NCI-H1048 (cell line): ENCODE measurements at regions not wholly inside any gene's neighbourhood (a gene's known extent, or its start where the extent isn't known, plus 50 kb on each side); places are given as distances from the start of the nearest gene placed in this dataset.

Experiments
- DNase-seq: peaks from one replicate; lab custom pipeline; 2025; lab: John Stamatoyannopoulos, UW

DNA sequence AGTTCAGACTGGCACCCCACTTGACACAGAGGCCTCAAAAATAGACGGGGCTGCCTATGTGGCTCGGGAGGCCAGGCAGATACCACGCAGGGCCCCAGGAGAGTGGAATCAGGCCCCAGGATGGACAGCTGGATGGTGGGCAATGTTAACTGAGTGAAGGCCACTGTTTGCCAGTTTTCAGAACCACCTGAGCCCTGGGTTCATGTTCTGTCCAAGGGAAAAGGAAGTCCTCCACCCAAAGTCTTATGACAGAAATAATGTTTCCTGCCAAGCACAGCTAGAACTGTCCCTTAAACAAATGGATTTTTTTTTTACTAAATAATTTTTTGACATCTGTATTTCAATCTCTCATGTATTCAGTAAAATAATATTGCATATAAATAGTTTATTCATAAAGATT lies 228.4 kb downstream of the KLF13 start:
- DNase-seq = no peak

DNA sequence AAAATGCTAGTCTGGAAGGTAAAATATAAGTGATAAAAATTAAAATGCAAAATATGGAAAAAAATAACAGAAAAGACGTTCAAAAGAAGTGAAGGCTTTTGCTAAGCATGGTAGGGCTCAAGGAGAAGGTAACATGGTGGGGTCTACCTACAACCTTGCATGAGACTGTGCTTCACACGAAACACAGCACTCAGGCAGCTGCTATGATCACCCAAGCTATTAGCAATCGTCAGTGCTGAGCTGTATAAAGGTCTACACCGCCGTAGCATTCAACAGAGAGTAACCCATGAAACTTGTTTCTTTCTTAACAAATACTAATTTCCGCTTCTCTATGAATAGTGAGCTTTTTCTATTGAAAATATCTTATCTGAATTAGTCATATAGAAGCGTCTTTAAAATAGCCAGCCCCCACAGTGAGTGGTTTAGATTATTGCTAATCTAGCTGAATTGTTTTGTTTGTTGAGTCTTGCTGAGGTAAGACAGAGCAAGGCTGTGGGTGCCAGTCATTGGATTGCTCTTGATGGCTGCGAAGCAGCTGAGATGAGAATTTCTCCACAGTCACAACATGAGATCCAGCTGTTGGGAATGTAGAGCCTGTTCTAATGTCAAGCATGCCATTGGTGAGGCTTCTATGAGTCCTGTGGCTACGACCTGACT lies 230.0 kb downstream of the KLF13 start:
- DNase-seq = no peak

DNA sequence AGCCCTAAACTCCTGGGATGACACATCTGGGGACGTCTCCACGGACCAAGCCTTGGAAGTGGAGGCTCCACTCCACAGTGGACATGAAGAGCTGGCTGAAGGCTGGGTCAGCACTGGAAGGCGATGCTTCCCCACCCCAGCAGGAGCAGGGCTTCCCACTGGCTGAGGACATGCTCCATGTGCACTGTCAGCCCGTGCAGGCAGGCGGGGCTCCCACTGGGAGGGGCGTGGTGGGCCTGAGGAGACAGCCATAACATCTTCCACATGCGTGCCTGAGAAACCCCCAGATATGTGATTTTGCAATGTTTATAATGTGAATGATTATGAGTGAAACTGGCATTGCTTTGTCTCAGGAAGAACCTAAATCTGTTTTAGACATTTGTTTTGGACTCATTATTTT lies 231.3 kb downstream of the KLF13 start:
- DNase-seq = no peak

DNA sequence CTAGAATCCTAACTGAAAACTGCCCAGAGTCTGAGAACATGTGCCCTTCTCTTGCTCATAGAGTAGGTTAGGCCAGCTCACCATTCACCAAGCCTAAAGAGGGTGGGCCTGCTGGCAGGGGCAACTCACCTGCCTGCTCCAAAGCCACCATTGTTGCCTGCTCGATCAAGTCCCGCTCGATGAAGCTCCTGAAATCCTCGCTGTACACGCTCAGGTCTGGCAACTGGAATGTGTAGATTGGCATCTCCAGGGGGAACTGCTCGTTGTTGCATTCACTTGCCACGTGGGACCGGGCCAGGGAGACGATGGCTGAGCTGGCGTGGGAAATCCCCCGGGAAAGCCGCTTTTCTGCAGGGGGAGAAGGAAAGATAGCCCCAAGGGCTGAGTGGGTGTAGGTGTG lies 232.2 kb downstream of the KLF13 start:
- no peak for DNase-seq

DNA sequence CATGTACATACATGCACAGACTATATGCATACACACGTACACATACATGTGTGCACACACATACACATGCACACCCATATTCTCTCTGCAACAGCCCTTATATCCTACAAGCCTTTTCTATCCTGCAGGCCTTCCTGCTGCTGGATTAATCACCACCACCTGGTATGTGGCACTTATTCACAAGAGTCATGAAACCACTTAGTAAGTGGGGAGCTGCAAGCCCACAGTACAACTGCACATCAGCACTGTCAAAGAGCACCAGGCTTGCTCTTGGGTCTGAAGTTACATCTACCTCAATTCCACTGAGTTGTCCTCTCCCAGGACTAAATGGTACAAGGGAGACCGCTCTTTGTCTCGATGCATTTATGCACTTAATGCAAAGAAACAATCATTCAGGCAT lies 233.2 kb downstream of the KLF13 start:
- no peak for DNase-seq

DNA sequence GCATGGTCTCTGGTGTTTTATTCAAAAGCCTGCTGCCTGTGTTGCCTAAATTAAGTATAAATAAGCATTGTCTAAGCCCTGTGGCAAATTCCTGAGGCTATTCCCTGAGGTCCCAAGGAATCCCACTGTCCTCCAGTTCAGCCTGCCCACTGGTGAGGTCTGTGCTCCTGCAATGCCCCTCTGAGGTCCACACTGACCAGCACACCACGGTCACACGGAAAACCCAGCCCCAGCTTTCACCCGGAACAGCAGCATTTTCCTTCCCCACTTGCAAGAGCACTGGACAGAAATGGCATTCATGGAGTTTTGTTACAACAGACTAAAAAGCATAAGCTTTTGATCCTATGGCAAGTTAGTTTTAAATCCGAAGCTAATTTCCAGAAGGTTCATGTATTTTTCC lies 234.0 kb downstream of the KLF13 start:
- DNase-seq = no peak

DNA sequence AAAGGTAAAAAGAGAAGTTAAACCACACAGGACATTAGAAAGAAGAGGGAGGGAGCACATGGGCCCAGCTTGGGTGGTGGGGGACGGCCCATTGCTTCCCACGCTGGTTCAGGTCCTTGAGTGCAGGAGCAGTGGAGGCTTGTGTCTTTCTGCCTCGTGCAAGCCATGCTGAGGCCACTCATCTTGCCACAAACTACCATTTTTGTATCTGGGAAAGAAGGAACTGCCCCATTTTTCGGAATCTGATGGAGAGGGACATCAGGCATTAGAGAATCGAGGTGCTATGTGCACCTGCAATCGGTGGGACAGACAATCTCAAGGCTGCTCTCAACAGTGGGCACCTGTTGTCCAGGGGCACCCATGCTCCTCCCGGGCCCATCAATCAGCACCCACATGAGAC lies 234.5 kb downstream of the KLF13 start:
- DNase-seq = no peak

DNA sequence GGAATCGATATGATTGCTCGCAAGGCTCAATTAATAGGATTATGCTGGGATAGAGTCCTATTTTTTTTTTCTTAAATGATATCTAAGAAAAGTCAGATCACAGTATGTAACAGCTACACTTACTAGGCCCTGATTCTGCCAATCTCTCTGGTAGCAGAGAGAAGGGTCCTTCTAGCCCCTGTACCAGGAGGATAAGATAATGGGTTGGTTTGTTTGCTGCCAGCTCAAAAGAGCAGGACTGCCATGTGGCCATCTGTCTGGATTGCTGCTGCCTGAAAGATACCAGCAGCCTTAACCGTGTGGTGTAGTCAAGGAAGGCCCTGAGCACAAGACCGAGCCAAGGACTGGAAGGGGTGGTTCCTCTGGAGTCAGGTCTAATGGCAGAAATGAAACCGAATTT lies 236.4 kb downstream of the KLF13 start:
- DNase-seq = no peak

DNA sequence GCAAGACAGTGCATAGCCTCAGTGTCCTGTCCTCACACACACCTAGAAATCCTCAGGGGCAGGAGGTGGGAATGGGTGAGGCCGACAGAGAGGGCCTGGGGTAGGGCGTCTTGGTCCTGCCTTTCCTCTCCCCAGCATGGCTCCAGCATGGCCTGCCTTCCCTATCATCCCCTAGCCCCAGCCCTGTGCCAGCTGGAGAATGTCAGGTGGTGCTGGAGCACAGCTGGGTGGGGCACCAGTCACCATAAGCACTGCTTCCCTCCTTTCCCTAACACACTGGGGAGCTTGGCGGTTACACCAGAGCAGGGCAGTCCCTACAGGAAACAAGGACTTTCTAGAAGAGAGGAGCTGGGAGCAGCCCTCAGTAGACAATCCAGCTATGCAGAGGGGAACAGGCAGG lies 236.8 kb downstream of the KLF13 start:
- DNase-seq = no peak

DNA sequence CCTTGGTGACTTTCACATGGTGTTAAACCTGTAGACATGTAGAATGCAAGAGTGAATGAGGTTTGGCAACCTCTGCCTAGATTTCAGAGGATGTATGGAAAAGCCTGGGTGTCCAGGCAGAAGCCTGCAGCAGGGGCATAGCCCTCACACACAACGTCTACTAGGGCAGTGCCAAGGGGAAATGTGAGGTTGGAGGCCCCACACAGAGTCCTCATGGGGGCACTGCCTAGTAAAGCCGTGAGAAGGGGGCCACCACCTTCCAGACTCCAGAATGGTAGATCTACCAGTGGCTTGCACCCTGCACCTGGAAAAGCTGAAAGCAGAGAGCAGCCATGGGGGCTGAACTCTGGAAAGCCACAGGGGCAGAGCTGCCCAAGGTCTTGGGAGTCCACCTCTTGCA lies 241.2 kb downstream of the KLF13 start:
- DNase-seq = no peak

DNA sequence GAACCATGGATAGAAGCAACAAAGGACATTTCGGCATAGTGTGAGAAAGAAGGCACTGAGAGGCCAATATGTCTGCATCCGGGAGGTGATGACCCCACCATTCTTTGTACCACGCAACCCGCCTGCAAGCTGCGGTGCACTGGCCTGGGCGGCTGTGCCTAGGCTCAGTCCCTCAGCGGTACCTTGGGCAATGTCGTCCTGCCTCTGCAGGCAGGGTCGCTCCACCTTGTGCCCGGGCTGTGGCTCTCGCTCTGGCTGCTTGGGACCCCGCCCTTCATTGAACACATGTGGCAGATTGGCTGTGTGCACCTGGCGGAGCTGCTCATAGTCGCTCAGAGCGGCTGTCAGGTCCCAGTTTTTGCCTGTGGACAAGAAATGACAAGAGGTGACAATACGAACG lies 243.2 kb downstream of the KLF13 start:
- no peak for DNase-seq

DNA sequence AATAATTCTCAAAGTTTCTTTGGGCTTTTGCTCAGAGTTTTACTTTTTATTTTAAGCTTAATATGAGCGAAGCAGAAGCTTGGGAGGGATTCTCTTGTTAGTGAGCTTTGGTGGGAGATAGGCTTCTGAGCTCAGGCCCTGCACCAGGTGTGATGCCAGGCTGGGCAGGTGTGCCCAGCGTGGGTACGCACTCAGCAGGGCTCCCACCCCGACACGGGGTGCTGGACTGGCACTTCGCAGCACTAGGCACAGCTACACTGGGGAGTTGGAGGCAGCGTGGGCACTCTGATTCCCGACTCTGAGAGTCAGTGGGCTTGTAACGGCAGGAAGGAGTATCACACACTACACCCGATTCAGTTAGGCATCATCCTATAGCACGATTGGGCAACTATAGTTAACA lies 244.0 kb downstream of the KLF13 start:
- DNase-seq = no peak

DNA sequence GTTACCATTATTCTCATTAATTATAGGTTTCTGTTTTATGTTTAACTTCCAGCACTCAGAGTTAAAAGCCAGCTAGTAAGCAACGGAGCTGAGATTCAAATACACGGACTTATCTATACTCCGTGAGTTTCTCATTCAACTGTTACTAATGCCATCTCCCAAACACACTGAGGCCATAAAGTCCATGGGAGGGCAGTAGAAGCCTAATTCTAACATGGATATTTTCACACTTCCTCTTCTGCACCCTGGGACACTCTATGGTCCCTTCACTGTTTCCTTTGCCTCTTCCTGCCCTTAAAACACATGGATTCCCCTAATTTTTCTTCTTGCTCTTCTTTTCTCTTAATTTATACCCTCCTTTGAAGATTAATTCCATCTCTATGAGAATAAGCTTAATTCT lies 245.0 kb downstream of the KLF13 start:
- DNase-seq = no peak

DNA sequence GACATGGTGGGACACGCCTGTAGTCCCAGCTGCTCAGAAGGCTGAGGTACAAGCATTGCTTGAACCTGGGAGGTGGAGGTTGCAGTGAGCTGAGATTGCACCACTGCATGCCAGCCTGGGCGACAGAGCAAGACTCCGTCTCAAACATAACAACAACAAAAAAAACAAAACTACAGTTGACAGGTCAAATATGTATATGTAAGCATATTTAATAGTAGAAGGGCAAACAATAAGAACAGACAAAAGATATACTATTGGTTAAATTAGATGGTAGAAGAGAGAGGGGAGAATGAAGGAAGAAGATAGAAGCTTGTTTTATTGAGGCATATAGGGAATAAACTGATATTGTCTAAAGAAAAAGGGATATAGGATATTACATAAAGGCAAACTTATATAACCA lies 247.1 kb downstream of the KLF13 start:
- no peak for DNase-seq

DNA sequence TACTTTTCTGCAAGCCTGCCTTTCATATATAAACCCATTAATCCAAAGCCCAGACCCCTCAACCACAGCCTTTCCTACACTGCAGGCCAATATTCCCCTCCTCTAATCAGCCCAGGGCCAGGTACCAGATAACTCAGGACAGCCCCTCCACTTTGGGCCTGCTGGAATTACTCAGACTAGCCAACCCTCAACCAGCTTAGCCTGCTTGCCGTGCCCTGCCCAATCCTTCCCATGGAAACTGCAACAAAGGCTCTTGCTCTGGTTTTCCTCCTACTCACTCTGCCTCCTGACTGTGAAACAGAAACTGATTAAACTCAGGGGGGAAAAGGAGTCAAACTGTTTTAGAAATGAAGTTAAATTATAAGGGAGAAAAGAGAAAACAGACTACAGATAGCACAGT lies 248.1 kb downstream of the KLF13 start:
- DNase-seq = no peak

DNA sequence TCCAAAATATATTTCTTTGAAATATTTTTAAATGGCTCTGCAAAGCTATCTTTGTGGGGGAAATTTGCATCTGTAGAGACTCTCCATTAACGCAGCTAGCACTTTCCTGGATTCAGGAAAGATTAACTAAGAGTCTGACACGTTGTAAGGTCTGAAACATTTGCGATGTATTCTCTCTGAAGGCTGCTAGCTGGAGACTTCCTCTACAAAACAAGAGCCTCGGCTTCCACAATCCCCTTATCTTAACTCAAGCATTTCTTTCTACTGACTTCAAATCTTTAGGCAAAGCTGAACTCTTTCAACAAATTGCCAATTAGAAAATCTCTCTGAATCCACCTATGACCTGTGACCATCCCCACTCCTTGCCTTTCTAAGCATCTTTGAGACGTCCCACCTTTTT lies 250.5 kb downstream of the KLF13 start:
- no peak for DNase-seq

DNA sequence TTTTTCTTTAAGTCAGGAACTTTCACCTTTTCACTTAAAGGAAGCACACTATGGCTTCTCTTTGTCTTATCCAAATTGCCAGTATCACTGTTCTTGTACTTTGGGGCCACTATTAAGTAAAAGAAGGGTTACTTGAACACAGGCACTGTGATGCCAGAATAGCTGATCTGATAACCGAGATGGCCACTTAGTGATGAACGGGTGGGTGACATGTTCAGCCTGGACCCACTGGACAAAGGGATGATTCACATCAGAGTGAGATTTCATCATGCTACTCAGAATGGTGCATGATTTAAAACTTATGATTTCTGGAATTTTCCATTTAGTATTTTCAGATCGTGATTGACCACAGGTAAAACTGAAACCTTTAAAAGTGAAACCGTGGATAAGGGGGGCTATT lies 252.6 kb downstream of the KLF13 start:
- DNase-seq = no peak

DNA sequence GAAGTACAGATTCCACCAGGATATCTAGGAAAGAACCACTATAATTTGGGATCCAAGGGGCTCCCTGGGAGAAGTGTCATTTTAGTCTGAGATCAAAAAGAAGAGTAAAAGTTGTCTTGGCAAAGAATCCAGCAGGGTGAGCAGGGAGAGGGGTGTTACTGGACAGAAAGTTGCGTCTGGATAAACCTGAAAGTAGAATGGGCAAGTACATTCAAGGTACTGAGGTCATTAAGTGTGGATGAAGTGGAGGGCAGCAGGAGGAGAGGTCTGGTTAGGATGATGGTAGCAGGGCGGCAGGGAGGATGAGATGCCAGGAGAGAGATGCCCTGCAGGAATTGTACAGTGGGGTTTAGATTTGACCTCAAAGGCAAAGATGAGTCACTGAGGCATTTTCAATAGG lies 253.3 kb downstream of the KLF13 start:
- DNase-seq = no peak

DNA sequence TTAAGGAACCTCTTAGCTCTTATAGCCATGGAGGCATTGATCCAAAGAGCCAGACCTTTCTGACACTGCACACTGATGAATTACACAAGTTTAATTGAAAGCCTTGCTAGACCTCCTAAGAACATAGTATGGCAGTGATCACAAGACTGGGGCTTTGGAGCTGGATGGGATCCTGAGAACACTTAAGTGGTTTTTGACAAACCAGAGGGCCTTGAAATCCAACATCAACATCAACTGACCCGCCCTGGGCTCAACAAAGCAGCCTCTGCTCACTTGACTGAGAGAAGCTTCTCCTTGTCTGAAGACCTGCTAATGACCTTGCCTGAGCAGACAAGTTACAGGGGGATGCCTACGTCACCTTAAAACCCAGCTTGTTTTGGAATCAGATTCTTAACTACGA lies 257.6 kb downstream of the KLF13 start:
- DNase-seq = no peak

DNA sequence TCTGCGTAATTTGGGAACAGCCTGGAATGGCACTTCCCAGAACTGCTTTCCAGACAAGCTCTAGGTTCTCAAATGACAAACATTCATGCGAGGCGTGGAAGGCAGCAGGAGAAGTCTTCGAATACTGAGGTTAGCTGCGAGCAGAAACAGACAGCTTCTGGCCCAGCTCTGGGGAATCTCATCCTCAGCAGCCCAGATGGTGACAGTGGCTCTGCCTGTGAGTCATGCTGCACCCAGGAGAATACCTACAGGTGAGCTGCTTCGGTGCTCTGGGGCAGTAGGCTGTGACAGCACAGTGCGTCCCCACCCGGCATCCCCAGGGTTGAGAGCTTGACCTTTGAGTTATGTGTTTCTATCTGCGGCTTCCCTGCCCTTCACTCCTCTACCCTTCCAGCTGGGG lies 258.6 kb downstream of the KLF13 start:
- DNase-seq = no peak

DNA sequence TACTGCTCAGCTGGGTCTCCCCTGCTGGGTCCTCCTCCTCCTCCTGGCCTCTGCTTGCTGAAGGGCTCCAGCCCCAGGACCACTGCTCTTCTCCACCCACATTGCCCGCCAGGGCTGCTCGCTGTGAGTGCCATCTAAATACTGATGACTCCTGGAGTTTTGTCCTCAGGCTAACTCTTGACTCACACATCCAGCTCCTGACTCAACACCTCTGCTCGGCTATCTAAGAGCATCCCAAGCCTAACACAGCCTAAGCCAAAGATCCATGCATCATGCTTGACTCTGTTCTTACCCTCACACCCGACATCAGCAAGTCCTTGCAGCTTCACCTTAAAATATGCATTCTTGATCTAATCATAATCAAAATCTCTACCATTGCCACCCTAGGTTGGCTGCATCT lies 260.2 kb downstream of the KLF13 start:
- DNase-seq = no peak

DNA sequence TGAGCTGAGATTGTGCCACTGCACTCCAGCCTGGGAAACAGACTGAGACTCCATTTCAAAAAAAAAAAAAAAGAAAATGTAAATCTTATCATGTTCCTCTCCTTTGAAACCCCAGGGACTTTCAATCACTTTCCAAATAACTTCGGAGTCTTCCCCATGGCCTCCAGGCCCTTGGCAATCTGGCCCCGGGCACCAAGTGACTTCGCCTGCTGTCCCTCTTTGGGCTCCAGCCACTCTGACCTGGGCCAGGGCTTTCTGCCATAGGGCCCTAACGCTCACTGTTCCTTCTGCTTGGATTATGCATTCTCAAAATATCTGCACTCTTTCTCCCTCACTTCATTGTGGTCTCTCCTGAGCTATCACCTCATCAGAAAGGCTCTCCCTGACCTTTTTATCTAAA lies 260.9 kb downstream of the KLF13 start:
- DNase-seq = no peak

DNA sequence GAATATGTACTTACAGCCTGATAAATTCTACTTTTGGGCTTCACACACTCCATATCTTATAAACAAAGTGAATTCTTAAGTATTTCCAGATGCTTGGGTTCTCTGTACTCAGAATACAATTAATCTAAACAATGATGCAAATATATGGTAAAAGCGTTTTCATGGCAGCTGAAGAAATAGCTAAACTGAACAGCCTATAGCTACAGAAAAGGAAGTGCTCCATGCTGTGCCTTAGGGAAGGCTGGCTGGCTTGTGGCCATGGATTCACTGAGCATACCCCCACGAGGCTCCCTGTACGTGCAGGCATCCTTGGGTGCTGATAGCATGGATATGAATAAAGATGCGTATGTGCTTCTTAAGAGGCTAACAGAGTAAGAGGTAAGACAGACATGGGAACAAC lies 264.0 kb downstream of the KLF13 start:
- DNase-seq = no peak

DNA sequence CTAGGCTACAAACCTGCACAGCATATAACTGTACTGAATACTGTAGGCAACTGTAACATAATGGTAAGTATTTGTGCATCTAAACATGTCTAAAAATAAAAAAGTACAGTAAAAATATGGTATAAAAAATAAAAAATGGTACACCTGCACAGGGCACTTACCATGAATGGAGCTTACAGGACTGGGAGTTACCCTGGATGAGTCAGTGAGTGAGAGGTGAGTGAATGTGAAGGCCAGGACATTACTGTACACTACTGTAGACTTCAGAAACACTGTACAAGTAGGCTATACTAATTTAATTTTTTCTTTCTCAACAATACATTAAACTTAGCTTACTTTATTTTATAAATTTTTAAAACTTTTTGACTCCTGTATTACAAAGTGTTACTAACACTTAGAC lies 265.3 kb downstream of the KLF13 start:
- no peak for DNase-seq

DNA sequence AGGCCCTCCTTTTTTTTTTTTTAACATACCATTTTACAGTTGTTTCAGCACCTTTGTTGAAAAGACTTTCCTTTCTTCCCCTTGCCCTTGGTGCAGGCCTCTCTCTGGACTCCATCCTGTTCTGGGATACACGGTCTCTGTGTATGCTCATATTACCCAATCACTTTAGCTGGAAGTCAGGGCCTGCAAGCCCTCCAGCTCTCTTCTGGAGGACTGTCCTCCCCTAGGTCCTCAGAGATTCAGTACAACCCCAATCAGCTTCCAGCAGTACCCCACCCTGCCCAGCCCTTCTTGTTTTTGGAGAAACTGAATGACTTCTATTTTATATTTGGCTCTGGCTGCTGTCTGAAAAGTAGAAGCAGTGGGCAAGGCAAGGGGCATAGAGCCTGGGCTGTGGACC lies 270.8 kb downstream of the KLF13 start:
- no peak for DNase-seq
